Sigmoid colon (tissue), 3 donors: ENCODE measurements at regions not wholly inside any gene's neighbourhood (a gene's known extent, or its start where the extent isn't known, plus 50 kb on each side); places are given as distances from the start of the nearest gene placed in this dataset.

Experiments used
- POLR2A ChIP-seq, 2 donors: fragments of 450-650 bp; IDR thresholded peaks; one replicate each; pipeline ENCODE4 v1.6.1; 2016; ENCODE audit warnings: antibody characterized with exemption in 2 of 2, mild to moderate bottlenecking in 2 of 2, moderate library complexity in 2 of 2
- TF ChIP-seq, protein P1 (sequence below), 4 experiments: fragments of 450-650 bp in 3 of 4; fragments of 200-600 bp in 1 of 4; IDR thresholded peaks; one replicate each; pipeline ENCODE4 v1.5.1; 2016 to 2019; ENCODE audit warnings: antibody characterized with exemption in 4 of 4, mild to moderate bottlenecking in 3 of 4, moderate library complexity in 2 of 4

DNA sequence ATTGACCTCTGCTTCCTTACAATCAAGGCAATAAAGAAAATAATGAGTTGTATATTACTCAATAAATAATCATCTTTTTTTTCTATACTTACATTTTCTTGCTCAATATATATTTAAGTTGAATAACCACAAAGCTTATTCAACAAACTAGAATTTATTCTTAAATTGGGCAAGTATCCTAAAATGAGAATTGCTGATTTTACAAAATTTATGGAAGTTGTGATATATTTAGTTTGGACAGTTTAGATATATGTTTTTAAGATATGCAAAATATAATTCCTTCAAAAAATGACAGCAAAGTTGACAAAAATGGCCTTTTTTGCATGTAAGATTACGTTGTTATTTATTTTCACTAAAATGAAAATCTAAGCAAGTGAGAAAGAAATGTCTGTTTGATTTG lies 305.7 kb upstream of the GRIN3A start:
- TF ChIP-seq, protein P1, sequence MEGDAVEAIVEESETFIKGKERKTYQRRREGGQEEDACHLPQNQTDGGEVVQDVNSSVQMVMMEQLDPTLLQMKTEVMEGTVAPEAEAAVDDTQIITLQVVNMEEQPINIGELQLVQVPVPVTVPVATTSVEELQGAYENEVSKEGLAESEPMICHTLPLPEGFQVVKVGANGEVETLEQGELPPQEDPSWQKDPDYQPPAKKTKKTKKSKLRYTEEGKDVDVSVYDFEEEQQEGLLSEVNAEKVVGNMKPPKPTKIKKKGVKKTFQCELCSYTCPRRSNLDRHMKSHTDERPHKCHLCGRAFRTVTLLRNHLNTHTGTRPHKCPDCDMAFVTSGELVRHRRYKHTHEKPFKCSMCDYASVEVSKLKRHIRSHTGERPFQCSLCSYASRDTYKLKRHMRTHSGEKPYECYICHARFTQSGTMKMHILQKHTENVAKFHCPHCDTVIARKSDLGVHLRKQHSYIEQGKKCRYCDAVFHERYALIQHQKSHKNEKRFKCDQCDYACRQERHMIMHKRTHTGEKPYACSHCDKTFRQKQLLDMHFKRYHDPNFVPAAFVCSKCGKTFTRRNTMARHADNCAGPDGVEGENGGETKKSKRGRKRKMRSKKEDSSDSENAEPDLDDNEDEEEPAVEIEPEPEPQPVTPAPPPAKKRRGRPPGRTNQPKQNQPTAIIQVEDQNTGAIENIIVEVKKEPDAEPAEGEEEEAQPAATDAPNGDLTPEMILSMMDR (IDR thresholded peaks at IDR 0.05): no peak
- no peak for TF ChIP-seq POLR2A (IDR thresholded peaks at IDR 0.05)
